HEK293 (cell line): ENCODE measurements at regions not wholly inside any gene's neighbourhood (a gene's known extent, or its start where the extent isn't known, plus 50 kb on each side); places are given as distances from the start of the nearest gene placed in this dataset.

Source experiments
- SALL2 ChIP-seq: fragments of 450-650 bp; formaldehyde crosslinking; IDR thresholded peaks from 2 replicates; pipeline ENCODE4 v1.5.0; 2017; ENCODE audit warnings: missing biosample characterization, mild to moderate bottlenecking, missing genetic modification characterization, borderline replicate concordance
- ZNF175 ChIP-seq: fragments of 450-650 bp; formaldehyde crosslinking; IDR thresholded peaks from 2 replicates; pipeline ENCODE4 v1.5.1; 2016; ENCODE audit warnings: missing biosample characterization, missing genetic modification characterization
- ZNF211 ChIP-seq: fragments of 450-650 bp; formaldehyde crosslinking; IDR thresholded peaks from 2 replicates; pipeline ENCODE4 v1.5.1; 2016; ENCODE audit warnings: low read depth, missing biosample characterization, missing genetic modification characterization
- TF ChIP-seq, protein P1 (sequence below): fragments of 450-650 bp; formaldehyde crosslinking; IDR thresholded peaks from 2 replicates; pipeline ENCODE4 v1.5.1; 2017; ENCODE audit warnings: missing biosample characterization, missing genetic modification characterization
- TF ChIP-seq, protein P2 (sequence below): fragments of 450-650 bp; formaldehyde crosslinking; IDR thresholded peaks from 2 replicates; pipeline ENCODE4 v1.5.1; 2016; ENCODE audit warnings: missing biosample characterization, missing genetic modification characterization
- TF ChIP-seq, protein P3 (sequence below): fragments of 450-650 bp; formaldehyde crosslinking; IDR thresholded peaks from 2 replicates; pipeline ENCODE4 v1.5.1; 2016; ENCODE audit warnings: missing biosample characterization, missing genetic modification characterization

DNA sequence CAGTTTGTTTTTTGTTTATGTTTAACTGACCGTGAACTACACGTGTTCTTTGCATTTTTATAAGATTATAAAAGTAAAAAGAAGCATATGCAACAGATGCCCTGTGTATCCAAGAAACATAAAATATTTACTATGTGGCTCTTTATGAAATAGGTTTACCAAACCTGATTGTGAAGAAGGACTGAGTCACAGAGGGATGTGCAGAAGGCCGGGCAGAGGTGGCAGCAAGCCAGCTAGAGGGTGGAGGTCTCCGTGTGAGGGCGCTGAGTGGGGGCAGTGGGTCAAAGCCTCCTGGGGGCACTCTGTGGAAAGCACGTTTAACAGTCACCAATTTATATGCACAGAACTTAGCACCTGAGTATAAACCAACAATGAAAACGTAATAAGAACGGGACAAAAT is 97.2 kb downstream of the TMEM18 start:
- TF ChIP-seq, protein P1, sequence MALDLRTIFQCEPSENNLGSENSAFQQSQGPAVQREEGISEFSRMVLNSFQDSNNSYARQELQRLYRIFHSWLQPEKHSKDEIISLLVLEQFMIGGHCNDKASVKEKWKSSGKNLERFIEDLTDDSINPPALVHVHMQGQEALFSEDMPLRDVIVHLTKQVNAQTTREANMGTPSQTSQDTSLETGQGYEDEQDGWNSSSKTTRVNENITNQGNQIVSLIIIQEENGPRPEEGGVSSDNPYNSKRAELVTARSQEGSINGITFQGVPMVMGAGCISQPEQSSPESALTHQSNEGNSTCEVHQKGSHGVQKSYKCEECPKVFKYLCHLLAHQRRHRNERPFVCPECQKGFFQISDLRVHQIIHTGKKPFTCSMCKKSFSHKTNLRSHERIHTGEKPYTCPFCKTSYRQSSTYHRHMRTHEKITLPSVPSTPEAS (tag by site-specific recombination) = no peak
- TF ChIP-seq ZNF211 (tag by site-specific recombination) (no peak), SALL2 (tag by site-specific recombination) (no peak), ZNF175 (tag by site-specific recombination) (no peak)
- TF ChIP-seq, protein P2, sequence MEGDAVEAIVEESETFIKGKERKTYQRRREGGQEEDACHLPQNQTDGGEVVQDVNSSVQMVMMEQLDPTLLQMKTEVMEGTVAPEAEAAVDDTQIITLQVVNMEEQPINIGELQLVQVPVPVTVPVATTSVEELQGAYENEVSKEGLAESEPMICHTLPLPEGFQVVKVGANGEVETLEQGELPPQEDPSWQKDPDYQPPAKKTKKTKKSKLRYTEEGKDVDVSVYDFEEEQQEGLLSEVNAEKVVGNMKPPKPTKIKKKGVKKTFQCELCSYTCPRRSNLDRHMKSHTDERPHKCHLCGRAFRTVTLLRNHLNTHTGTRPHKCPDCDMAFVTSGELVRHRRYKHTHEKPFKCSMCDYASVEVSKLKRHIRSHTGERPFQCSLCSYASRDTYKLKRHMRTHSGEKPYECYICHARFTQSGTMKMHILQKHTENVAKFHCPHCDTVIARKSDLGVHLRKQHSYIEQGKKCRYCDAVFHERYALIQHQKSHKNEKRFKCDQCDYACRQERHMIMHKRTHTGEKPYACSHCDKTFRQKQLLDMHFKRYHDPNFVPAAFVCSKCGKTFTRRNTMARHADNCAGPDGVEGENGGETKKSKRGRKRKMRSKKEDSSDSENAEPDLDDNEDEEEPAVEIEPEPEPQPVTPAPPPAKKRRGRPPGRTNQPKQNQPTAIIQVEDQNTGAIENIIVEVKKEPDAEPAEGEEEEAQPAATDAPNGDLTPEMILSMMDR (tag by site-specific recombination) = no peak
- TF ChIP-seq, protein P3, sequence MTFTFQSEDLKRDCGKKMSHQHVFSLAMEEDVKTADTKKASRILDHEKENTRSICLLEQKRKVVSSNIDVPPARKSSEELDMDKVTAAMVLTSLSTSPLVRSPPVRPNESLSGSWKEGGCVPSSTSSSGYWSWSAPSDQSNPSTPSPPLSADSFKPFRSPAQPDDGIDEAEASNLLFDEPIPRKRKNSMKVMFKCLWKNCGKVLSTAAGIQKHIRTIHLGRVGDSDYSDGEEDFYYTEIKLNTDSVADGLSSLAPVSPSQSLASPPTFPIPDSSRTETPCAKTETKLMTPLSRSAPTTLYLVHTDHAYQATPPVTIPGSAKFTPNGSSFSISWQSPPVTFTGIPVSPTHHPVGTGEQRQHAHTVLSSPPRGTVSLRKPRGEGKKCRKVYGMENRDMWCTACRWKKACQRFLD = no peak
